C4-2B (cell line): ENCODE measurements at regions not wholly inside any gene's neighbourhood (a gene's known extent, or its start where the extent isn't known, plus 50 kb on each side); places are given as distances from the start of the nearest gene placed in this dataset.

Source experiments
- ZFX ChIP-seq: fragments of 450-650 bp; IDR thresholded peaks from 2 replicates; pipeline ENCODE4 v1.6.1; 2017
- TF ChIP-seq, protein P1 (sequence below): fragments of 450-650 bp; conservative IDR thresholded peaks from 2 replicates; pipeline ENCODE4 v1.5.1; 2017; ENCODE audit warnings: mild to moderate bottlenecking

DNA sequence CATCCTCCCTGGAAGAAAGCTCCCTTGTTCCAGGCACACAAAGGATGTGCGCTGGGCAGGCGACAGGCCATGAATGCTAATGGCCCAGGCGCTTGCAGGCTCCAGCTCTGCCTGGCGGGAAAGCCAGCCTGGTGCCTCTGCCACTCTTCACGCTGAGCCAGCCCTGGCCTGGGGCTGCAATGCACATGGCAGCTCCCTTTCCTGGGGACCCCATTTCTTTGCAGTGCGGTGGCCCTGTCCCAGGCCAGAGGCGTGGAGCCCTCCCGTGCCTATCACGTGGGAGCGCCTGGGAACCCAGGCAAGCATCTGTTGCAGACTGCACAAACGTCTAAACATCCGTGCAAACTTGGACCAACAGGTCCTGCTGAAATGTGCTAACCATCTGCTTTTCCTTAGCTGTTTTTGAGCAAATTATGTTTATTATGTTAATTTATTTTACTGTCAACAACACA lies 152.1 kb upstream of the LYZL2 start:
- TF ChIP-seq, protein P1, sequence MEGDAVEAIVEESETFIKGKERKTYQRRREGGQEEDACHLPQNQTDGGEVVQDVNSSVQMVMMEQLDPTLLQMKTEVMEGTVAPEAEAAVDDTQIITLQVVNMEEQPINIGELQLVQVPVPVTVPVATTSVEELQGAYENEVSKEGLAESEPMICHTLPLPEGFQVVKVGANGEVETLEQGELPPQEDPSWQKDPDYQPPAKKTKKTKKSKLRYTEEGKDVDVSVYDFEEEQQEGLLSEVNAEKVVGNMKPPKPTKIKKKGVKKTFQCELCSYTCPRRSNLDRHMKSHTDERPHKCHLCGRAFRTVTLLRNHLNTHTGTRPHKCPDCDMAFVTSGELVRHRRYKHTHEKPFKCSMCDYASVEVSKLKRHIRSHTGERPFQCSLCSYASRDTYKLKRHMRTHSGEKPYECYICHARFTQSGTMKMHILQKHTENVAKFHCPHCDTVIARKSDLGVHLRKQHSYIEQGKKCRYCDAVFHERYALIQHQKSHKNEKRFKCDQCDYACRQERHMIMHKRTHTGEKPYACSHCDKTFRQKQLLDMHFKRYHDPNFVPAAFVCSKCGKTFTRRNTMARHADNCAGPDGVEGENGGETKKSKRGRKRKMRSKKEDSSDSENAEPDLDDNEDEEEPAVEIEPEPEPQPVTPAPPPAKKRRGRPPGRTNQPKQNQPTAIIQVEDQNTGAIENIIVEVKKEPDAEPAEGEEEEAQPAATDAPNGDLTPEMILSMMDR = no peak
- no peak for TF ChIP-seq ZFX
